ENCODE measurements at regions not wholly inside any gene's neighbourhood (a gene's known extent, or its start where the extent isn't known, plus 50 kb on each side); places are given as distances from the start of the nearest gene placed in this dataset.

GRCh38 chr13:73428137-73428536 lies 369.3 kb downstream of the KLF5 start:
- intact Hi-C loops (cut with DNase I) = no loop called here
- 25 to 45% (median 28%) methylated on average over 3 of the region's 3 CpGs for WGBS, 3 donors
- TF ChIP-seq CTCF (IDR thresholded peaks at IDR 0.05) = no peak
- no peaks in the 10 kb centered on the region for H3K4me1 ChIP-seq
- no peaks in the 10 kb centered on the region for H3K27me3 ChIP-seq (ENCODE audit: insufficient read depth in 3 of 3, low read length in 2 of 3)
- no peaks in the 10 kb centered on the region for H3K36me3 ChIP-seq (ENCODE audit: insufficient read depth in 1 of 2, low read depth in 1 of 2)
- no peaks in the 10 kb centered on the region for H3K9me3 ChIP-seq
- no peak overlapping the region for H3K27ac ChIP-seq
- H3K4me3 ChIP-seq = no peak overlapping the region
- no peak for ATAC-seq
- no peak for DNase-seq

GRCh38 chr13:73422973-73423372 lies 364.2 kb downstream of the KLF5 start:
- no peaks in the 10 kb centered on the region for H3K27me3 ChIP-seq (ENCODE audit: insufficient read depth in 3 of 3, low read length in 2 of 3)
- intact Hi-C loops (cut with DNase I) = no loop called here
- TF ChIP-seq CTCF (IDR thresholded peaks at IDR 0.05) = no peak
- DNase-seq (no peak), ATAC-seq (no peak)
- no peak overlapping the region for H3K27ac ChIP-seq
- H3K9me3 ChIP-seq = no peaks in the 10 kb centered on the region
- no peaks in the 10 kb centered on the region for H3K4me1 ChIP-seq
- no peaks in the 10 kb centered on the region for H3K36me3 ChIP-seq (ENCODE audit: insufficient read depth in 1 of 2, low read depth in 1 of 2)
- no peak overlapping the region for H3K4me3 ChIP-seq
- 77 to 85% (median 80%) methylated on average over 2 of the region's 2 CpGs for WGBS, 3 donors

- Histone ChIP-seq H3K4me3 (no peak overlapping the region), H3K27me3 (ENCODE audit: insufficient read depth in 3 of 3, low read length in 2 of 3) (no peaks in the 10 kb centered on the region), H3K9me3 (no peaks in the 10 kb centered on the region), H3K36me3 (ENCODE audit: insufficient read depth in 1 of 2, low read depth in 1 of 2) (no peaks in the 10 kb centered on the region), H3K27ac (no peak overlapping the region), H3K4me1 (no peaks in the 10 kb centered on the region)
- ATAC-seq = peak in 2 of 4 donors; percentile 94 to 95
- DNase-seq = no peak
- TF ChIP-seq CTCF (IDR thresholded peaks at IDR 0.05) = no peak
- 72 to 80% (median 77%) methylated on average over 7 of the region's 7 CpGs for WGBS, 3 donors
- intact Hi-C loops (cut with DNase I) = no loop called here
Observed at GRCh38 chr13:73421310-73421912, 362.6 kb downstream of the KLF5 start.

- H3K9me3 ChIP-seq = no peaks in the 10 kb centered on the region
- H3K27ac ChIP-seq = no peak overlapping the region
- no peak overlapping the region for H3K4me3 ChIP-seq
- WGBS, 3 donors = 74 to 88% (median 80%) methylated on average over 1 of the region's 1 CpG
- no peaks in the 10 kb centered on the region for H3K36me3 ChIP-seq (ENCODE audit: insufficient read depth in 1 of 2, low read depth in 1 of 2)
- H3K27me3 ChIP-seq (ENCODE audit: insufficient read depth in 3 of 3, low read length in 2 of 3) = no peaks in the 10 kb centered on the region
- H3K4me1 ChIP-seq = no peaks in the 10 kb centered on the region
- no peak for ATAC-seq
- no peak for DNase-seq
- intact Hi-C loops (cut with DNase I) = no loop called here
- TF ChIP-seq CTCF (IDR thresholded peaks at IDR 0.05) = no peak
Observed at GRCh38 chr13:73419186-73419585, 360.4 kb downstream of the KLF5 start.

- H3K4me3 ChIP-seq = no peak overlapping the region
Observed at GRCh38 chr13:73417012-73417615, 358.3 kb downstream of the KLF5 start.

More at GRCh38 chr13:73417012-73417615, 358.3 kb downstream of the KLF5 start:
- 92 to 95% (median 94%) methylated on average over 13 of the region's 13 CpGs for WGBS, 3 donors
- Histone ChIP-seq H3K36me3 (ENCODE audit: insufficient read depth in 1 of 2, low read depth in 1 of 2) (no peaks in the 10 kb centered on the region), H3K4me1 (no peaks in the 10 kb centered on the region), H3K27ac (no peak overlapping the region), H3K9me3 (no peaks in the 10 kb centered on the region), H3K27me3 (ENCODE audit: insufficient read depth in 3 of 3, low read length in 2 of 3) (no peaks in the 10 kb centered on the region)
- intact Hi-C loops (cut with DNase I) = no loop called here
- no peak for TF ChIP-seq CTCF (IDR thresholded peaks at IDR 0.05)
- DNase-seq (no peak), ATAC-seq (no peak)
